Liver (tissue), 3 donors: ENCODE measurements at regions not wholly inside any gene's neighbourhood (a gene's known extent, or its start where the extent isn't known, plus 50 kb on each side); places are given as distances from the start of the nearest gene placed in this dataset.

Source experiments
- FOXA1 ChIP-seq: IDR thresholded peaks from 2 replicates; pipeline ENCODE4 v1.6.1; 2016; ENCODE audit warnings: antibody characterized with exemption
- GABPA ChIP-seq, 2 donors: IDR thresholded peaks in 1 of 2; conservative IDR thresholded peaks in 1 of 2; 2 replicates each; pipeline ENCODE4 v1.6.1; 2016; ENCODE audit warnings: antibody characterized with exemption in 2 of 2, mild to moderate bottlenecking in 1 of 2, moderate library complexity in 1 of 2
- HNF4G ChIP-seq: IDR thresholded peaks from 2 replicates; pipeline ENCODE4 v1.6.1; 2016; ENCODE audit warnings: antibody characterized with exemption
- JUND ChIP-seq, 2 donors: IDR thresholded peaks; 2 replicates each; pipeline ENCODE4 v1.6.1; 2016; ENCODE audit warnings: antibody characterized with exemption in 2 of 2
- RAD21 ChIP-seq, 2 donors: IDR thresholded peaks; 2 replicates each; pipeline ENCODE4 v1.6.1; 2016; ENCODE audit warnings: antibody characterized with exemption in 2 of 2, mild to moderate bottlenecking in 2 of 2
- RXRA ChIP-seq, 2 donors: IDR thresholded peaks; 2 replicates each; pipeline ENCODE4 v1.6.1; 2017 to 2018; ENCODE audit warnings: antibody characterized with exemption in 2 of 2, mild to moderate bottlenecking in 1 of 2
- YY1 ChIP-seq: IDR thresholded peaks from 2 replicates; pipeline ENCODE4 v1.6.1; 2016; ENCODE audit warnings: antibody characterized with exemption, mild to moderate bottlenecking
- TF ChIP-seq, protein P1 (sequence below): fragments of 150-350 bp; IDR thresholded peaks from 2 replicates; pipeline ENCODE4 v1.5.1; 2017; ENCODE audit warnings: improper control_type of control experiment, low read depth, low read length; ENCODE audit not compliant: missing input control
- TF ChIP-seq, protein P2 (sequence below): IDR thresholded peaks from 2 replicates; pipeline ENCODE4 v1.6.1; 2016; ENCODE audit warnings: antibody characterized with exemption
- TF ChIP-seq, protein P3 (sequence below): IDR thresholded peaks from 2 replicates; pipeline ENCODE4 v1.6.1; 2016; ENCODE audit warnings: antibody characterized with exemption, mild to moderate bottlenecking
- TF ChIP-seq, protein P4 (sequence below): IDR thresholded peaks from 2 replicates; pipeline ENCODE4 v1.6.1; 2016; ENCODE audit warnings: antibody characterized with exemption
- TF ChIP-seq, protein P5 (sequence below): IDR thresholded peaks from 2 replicates; pipeline ENCODE4 v1.6.1; 2016; ENCODE audit warnings: antibody characterized with exemption
- donor health status: healthy.
- donor health status: healthy.

DNA sequence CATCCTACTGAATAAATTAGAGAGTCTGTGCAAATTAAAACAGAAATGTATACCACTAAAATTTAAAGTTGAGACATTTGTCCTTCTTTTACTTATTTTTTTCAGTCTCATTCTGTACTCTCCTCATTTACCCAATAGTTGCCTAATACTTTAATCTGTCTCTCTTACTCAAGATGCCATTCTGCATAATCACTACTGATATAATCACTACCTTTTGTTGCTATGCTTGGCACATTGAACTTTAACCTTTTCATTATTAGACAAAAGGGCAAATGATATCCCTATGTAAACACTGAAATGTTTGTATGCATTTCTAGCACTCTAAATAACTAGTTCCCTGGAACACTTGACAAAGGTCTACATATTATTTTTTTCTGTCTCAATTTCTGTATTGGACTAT, 1108.3 kb upstream of the FLRT2 start:
- TF ChIP-seq, protein P1, sequence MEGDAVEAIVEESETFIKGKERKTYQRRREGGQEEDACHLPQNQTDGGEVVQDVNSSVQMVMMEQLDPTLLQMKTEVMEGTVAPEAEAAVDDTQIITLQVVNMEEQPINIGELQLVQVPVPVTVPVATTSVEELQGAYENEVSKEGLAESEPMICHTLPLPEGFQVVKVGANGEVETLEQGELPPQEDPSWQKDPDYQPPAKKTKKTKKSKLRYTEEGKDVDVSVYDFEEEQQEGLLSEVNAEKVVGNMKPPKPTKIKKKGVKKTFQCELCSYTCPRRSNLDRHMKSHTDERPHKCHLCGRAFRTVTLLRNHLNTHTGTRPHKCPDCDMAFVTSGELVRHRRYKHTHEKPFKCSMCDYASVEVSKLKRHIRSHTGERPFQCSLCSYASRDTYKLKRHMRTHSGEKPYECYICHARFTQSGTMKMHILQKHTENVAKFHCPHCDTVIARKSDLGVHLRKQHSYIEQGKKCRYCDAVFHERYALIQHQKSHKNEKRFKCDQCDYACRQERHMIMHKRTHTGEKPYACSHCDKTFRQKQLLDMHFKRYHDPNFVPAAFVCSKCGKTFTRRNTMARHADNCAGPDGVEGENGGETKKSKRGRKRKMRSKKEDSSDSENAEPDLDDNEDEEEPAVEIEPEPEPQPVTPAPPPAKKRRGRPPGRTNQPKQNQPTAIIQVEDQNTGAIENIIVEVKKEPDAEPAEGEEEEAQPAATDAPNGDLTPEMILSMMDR, result no peak
- TF ChIP-seq JUND (IDR thresholded peaks at IDR 0.05), result no peak
- TF ChIP-seq, protein P2, sequence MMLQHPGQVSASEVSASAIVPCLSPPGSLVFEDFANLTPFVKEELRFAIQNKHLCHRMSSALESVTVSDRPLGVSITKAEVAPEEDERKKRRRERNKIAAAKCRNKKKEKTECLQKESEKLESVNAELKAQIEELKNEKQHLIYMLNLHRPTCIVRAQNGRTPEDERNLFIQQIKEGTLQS, result no peak
- no peak for TF ChIP-seq RAD21 (IDR thresholded peaks at IDR 0.05)
- no peak for TF ChIP-seq YY1
- TF ChIP-seq HNF4G, result no peak
- TF ChIP-seq, protein P3, sequence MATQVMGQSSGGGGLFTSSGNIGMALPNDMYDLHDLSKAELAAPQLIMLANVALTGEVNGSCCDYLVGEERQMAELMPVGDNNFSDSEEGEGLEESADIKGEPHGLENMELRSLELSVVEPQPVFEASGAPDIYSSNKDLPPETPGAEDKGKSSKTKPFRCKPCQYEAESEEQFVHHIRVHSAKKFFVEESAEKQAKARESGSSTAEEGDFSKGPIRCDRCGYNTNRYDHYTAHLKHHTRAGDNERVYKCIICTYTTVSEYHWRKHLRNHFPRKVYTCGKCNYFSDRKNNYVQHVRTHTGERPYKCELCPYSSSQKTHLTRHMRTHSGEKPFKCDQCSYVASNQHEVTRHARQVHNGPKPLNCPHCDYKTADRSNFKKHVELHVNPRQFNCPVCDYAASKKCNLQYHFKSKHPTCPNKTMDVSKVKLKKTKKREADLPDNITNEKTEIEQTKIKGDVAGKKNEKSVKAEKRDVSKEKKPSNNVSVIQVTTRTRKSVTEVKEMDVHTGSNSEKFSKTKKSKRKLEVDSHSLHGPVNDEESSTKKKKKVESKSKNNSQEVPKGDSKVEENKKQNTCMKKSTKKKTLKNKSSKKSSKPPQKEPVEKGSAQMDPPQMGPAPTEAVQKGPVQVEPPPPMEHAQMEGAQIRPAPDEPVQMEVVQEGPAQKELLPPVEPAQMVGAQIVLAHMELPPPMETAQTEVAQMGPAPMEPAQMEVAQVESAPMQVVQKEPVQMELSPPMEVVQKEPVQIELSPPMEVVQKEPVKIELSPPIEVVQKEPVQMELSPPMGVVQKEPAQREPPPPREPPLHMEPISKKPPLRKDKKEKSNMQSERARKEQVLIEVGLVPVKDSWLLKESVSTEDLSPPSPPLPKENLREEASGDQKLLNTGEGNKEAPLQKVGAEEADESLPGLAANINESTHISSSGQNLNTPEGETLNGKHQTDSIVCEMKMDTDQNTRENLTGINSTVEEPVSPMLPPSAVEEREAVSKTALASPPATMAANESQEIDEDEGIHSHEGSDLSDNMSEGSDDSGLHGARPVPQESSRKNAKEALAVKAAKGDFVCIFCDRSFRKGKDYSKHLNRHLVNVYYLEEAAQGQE, result no peak
- TF ChIP-seq, protein P4, sequence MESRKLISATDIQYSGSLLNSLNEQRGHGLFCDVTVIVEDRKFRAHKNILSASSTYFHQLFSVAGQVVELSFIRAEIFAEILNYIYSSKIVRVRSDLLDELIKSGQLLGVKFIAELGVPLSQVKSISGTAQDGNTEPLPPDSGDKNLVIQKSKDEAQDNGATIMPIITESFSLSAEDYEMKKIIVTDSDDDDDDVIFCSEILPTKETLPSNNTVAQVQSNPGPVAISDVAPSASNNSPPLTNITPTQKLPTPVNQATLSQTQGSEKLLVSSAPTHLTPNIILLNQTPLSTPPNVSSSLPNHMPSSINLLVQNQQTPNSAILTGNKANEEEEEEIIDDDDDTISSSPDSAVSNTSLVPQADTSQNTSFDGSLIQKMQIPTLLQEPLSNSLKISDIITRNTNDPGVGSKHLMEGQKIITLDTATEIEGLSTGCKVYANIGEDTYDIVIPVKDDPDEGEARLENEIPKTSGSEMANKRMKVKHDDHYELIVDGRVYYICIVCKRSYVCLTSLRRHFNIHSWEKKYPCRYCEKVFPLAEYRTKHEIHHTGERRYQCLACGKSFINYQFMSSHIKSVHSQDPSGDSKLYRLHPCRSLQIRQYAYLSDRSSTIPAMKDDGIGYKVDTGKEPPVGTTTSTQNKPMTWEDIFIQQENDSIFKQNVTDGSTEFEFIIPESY, result no peak
- no peak for TF ChIP-seq GABPA (IDR thresholded peaks at IDR 0.05 in 1 of 2, conservative IDR thresholded peaks at IDR 0.05 in 1 of 2)
- no peak for TF ChIP-seq RXRA (IDR thresholded peaks at IDR 0.05)
- no peak for TF ChIP-seq FOXA1
- TF ChIP-seq, protein P5, sequence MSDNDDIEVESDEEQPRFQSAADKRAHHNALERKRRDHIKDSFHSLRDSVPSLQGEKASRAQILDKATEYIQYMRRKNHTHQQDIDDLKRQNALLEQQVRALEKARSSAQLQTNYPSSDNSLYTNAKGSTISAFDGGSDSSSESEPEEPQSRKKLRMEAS, result no peak
